H9 (cell line): ENCODE measurements at regions not wholly inside any gene's neighbourhood (a gene's known extent, or its start where the extent isn't known, plus 50 kb on each side); places are given as distances from the start of the nearest gene placed in this dataset.

Source experiments
- DNase-seq: peaks from one replicate; pipeline ENCODE4 v3.0.0-alpha.2; 2017
- H2AFZ ChIP-seq: one replicate; pipeline ENCODE4 v1.6.1; 2013; ENCODE audit warnings: mild to moderate bottlenecking, low read length, control low read depth, moderate library complexity
- H2AK5ac ChIP-seq: 2 replicates; pipeline ENCODE4 v1.6.1; 2013; ENCODE audit warnings: low read length, control low read depth, mixed read lengths; ENCODE audit not compliant: insufficient read length
- H2BK120ac ChIP-seq: one replicate; pipeline ENCODE4 v1.6.1; 2013; ENCODE audit warnings: low read depth, mild to moderate bottlenecking, low read length, control low read depth, inconsistent platforms; ENCODE audit not compliant: poor library complexity, severe bottlenecking
- H2BK12ac ChIP-seq: 2 replicates; pipeline ENCODE4 v1.6.1; 2013; ENCODE audit warnings: low read length, control low read depth, mixed read lengths, low read depth; ENCODE audit not compliant: insufficient read length
- H2BK15ac ChIP-seq: 2 replicates; pipeline ENCODE4 v1.6.1; 2013; ENCODE audit warnings: low read depth, low read length, control low read depth
- H2BK20ac ChIP-seq: one replicate; pipeline ENCODE4 v1.6.1; 2013; ENCODE audit warnings: low read depth, mild to moderate bottlenecking, low read length, control low read depth, inconsistent platforms; ENCODE audit not compliant: poor library complexity, severe bottlenecking
- H2BK5ac ChIP-seq: 2 replicates; pipeline ENCODE4 v1.6.1; 2013; ENCODE audit warnings: low read length, control low read depth, mixed read lengths; ENCODE audit not compliant: insufficient read length
- H3K14ac ChIP-seq: 2 replicates; pipeline ENCODE4 v1.6.1; 2013; ENCODE audit warnings: low read length, control low read depth; ENCODE audit not compliant: insufficient read depth
- H3K18ac ChIP-seq: 2 replicates; pipeline ENCODE4 v1.6.1; 2013; ENCODE audit warnings: low read depth, mild to moderate bottlenecking, mixed read lengths, low read length, control low read depth; ENCODE audit not compliant: insufficient read length
- H3K23ac ChIP-seq: 2 replicates; pipeline ENCODE4 v1.6.1; 2013; ENCODE audit warnings: low read length, control low read depth, mixed read lengths, low read depth; ENCODE audit not compliant: insufficient read length
- H3K23me2 ChIP-seq: 2 replicates; pipeline ENCODE4 v1.6.1; 2013; ENCODE audit warnings: low read depth, mild to moderate bottlenecking, mixed read lengths, low read length, control low read depth; ENCODE audit not compliant: insufficient read length, poor library complexity, severe bottlenecking
- H3K27ac ChIP-seq: 2 replicates; pipeline ENCODE4 v1.5.1; 2013; ENCODE audit warnings: low read length, control low read depth, mixed read lengths, low read depth; ENCODE audit not compliant: insufficient read length
- H3K27me3 ChIP-seq: 2 replicates; pipeline ENCODE4 v1.6.1; 2013; ENCODE audit warnings: low read length, control low read depth, inconsistent platforms; ENCODE audit not compliant: insufficient read depth
- H3K4ac ChIP-seq: 2 replicates; pipeline ENCODE4 v1.6.1; 2013; ENCODE audit warnings: low read depth, mild to moderate bottlenecking, control low read depth, inconsistent platforms, low read length, moderate library complexity
- H3K4me1 ChIP-seq: 2 replicates; pipeline ENCODE4 v1.6.1; 2013; ENCODE audit warnings: low read length, control low read depth, inconsistent platforms; ENCODE audit not compliant: insufficient read depth
- H3K4me2 ChIP-seq: 2 replicates; pipeline ENCODE4 v1.6.1; 2013; ENCODE audit warnings: low read length, control low read depth, mixed read lengths; ENCODE audit not compliant: insufficient read length, insufficient read depth
- H3K56ac ChIP-seq: 2 replicates; pipeline ENCODE4 v1.6.1; 2013; ENCODE audit warnings: low read depth, mild to moderate bottlenecking, mixed read lengths, low read length, control low read depth; ENCODE audit not compliant: insufficient read length
- H3K79me1 ChIP-seq: 2 replicates; pipeline ENCODE4 v1.6.1; 2013; ENCODE audit warnings: low read depth, mild to moderate bottlenecking, moderate library complexity, low read length, control low read depth, inconsistent platforms; ENCODE audit not compliant: insufficient read depth, poor library complexity, severe bottlenecking
- H3K79me2 ChIP-seq: 2 replicates; pipeline ENCODE4 v1.6.1; 2013; ENCODE audit warnings: low read length, control low read depth, inconsistent platforms; ENCODE audit not compliant: insufficient read depth
- H3K9ac ChIP-seq: 2 replicates; pipeline ENCODE4 v1.6.1; 2013; ENCODE audit warnings: low read length, control low read depth, mixed read lengths; ENCODE audit not compliant: insufficient read length; ENCODE audit errors: extremely low read depth
- H3K9me3 ChIP-seq: one replicate; pipeline ENCODE4 v1.6.1; 2013; ENCODE audit warnings: low read depth, low read length, inconsistent platforms; ENCODE audit not compliant: control insufficient read depth
- H3T11ph ChIP-seq: one replicate; pipeline ENCODE4 v1.6.1; 2013; ENCODE audit warnings: mild to moderate bottlenecking, low read length, control low read depth, inconsistent platforms
- H4K20me1 ChIP-seq: one replicate; pipeline ENCODE4 v1.6.1; 2013; ENCODE audit not compliant: control insufficient read depth, insufficient read length, insufficient read depth
- H4K5ac ChIP-seq: 2 replicates; pipeline ENCODE4 v1.6.1; 2013; ENCODE audit warnings: low read depth, mild to moderate bottlenecking, mixed read lengths, low read length, control low read depth; ENCODE audit not compliant: insufficient read length
- H4K8ac ChIP-seq: replicated peaks from 2 replicates; pipeline ENCODE4 v1.6.1; 2013; ENCODE audit warnings: low read length, control low read depth, mixed read lengths, low read depth; ENCODE audit not compliant: insufficient read length
- H4K91ac ChIP-seq: 2 replicates; pipeline ENCODE4 v1.6.1; 2013; ENCODE audit warnings: low read depth, mild to moderate bottlenecking, moderate library complexity, mixed read lengths, low read length, control low read depth; ENCODE audit not compliant: insufficient read length
- H3K27ac Mint-ChIP-seq, 3 experiments: 2 replicates in 2 of 3; 3 replicates in 1 of 3; pipeline ENCODE4 v1.8.0; 2020 to 2021; ENCODE audit warnings: mixed read lengths in 3 of 3, mild to moderate bottlenecking in 1 of 3, moderate library complexity in 1 of 3
- H3K27me3 Mint-ChIP-seq: 2 replicates; pipeline ENCODE4 v1.8.0; 2021; ENCODE audit warnings: low read depth, mild to moderate bottlenecking, moderate library complexity, mixed read lengths
- H3K36me3 Mint-ChIP-seq, 3 experiments: 2 replicates in 2 of 3; 3 replicates in 1 of 3; pipeline ENCODE4 v1.8.0; 2020 to 2021; ENCODE audit warnings: low read depth in 3 of 3, mixed read lengths in 3 of 3; ENCODE audit not compliant: insufficient read depth in 1 of 3
- H3K4me1 Mint-ChIP-seq, 2 experiments: 2 replicates each; pipeline ENCODE4 v1.8.0; 2020; ENCODE audit warnings: mixed read lengths in 2 of 2
- H3K4me3 Mint-ChIP-seq, 2 experiments: 2 replicates in 1 of 2; 3 replicates in 1 of 2; pipeline ENCODE4 v1.8.0; 2020 to 2021; ENCODE audit warnings: mild to moderate bottlenecking in 2 of 2, mixed read lengths in 2 of 2, moderate library complexity in 1 of 2
- H3K9me3 Mint-ChIP-seq, 2 experiments: 2 replicates in 1 of 2; 3 replicates in 1 of 2; pipeline ENCODE4 v1.8.0; 2020; ENCODE audit warnings: mild to moderate bottlenecking in 2 of 2, mixed read lengths in 2 of 2, moderate library complexity in 1 of 2
- CTCF ChIP-seq: fragments of 200-600 bp; sonication (generic); conservative IDR thresholded peaks from 3 replicates; pipeline ENCODE4 v1.8.0; 2021; ENCODE audit warnings: antibody characterized with exemption, mild to moderate bottlenecking

DNA sequence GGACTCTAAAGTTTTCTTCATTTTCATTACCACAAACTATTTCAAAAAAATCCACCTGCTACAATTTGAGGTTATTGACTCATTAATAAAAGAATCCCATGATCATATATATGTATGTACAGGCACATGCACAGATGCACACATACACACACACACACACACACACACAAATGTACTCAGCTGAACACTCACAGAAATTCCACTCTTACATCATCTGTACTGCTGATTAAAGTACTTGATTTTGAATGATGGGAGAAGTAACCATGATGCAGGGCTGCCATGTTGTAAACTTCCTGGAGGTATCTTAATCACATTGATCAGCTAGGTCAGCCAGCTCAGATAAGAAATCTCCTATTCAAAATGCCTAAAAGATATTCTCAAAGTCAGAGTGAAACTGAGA, 1313.2 kb upstream of the NRXN1 start:
- no peak overlapping the region for H3K4me2 ChIP-seq

More for the DNA sequence above, 1313.2 kb upstream of the NRXN1 start:
- no peaks in the 10 kb centered on the region for H3K27me3 ChIP-seq
- Mint-ChIP-seq H3K4me3 (no peak overlapping the region), H3K27me3 (no peaks in the 10 kb centered on the region), H3K9me3 (no peaks in the 10 kb centered on the region), H3K36me3 (no peaks in the 10 kb centered on the region), H3K4me1 (peaks cover 30 to 40% of the 10 kb centered on the region in 2 experiments), H3K27ac (peak overlapping the region in 2 of 3 experiments; percentile 27 to 82; a peak in 2 of 7 replicates)
- H3K23ac ChIP-seq = no peak overlapping the region
- no peak overlapping the region for H2BK120ac ChIP-seq
- no peak for TF ChIP-seq CTCF
- H3K56ac ChIP-seq = no peak overlapping the region
- H3K9ac ChIP-seq = no peak overlapping the region
- H3T11ph ChIP-seq = no peak overlapping the region
- H4K8ac ChIP-seq = no peak overlapping the region
- H2AK5ac ChIP-seq = no peak overlapping the region
- H3K14ac ChIP-seq = no peak overlapping the region
- no peak overlapping the region for H2BK5ac ChIP-seq
- no peak overlapping the region for H3K18ac ChIP-seq
- no peak overlapping the region for H3K4ac ChIP-seq
- H4K91ac ChIP-seq = no peak overlapping the region
- H4K20me1 ChIP-seq = no peaks in the 10 kb centered on the region
- no peaks in the 10 kb centered on the region for H3K23me2 ChIP-seq
- no peak overlapping the region for H2BK12ac ChIP-seq
- H4K5ac ChIP-seq = no peak overlapping the region
- H2BK20ac ChIP-seq = no peak overlapping the region
- H3K4me1 ChIP-seq = peaks cover 19% of the 10 kb centered on the region; the same call in 1 of the 2 replicates
- no peak overlapping the region for H3K27ac ChIP-seq
- no peak for DNase-seq
- no peak overlapping the region for H2BK15ac ChIP-seq
- no peaks in the 10 kb centered on the region for H3K9me3 ChIP-seq
- no peaks in the 10 kb centered on the region for H3K79me1 ChIP-seq
- H3K79me2 ChIP-seq = no peaks in the 10 kb centered on the region
- H2AFZ ChIP-seq = no peak overlapping the region
